Tibial artery (tissue), 4 donors: ENCODE measurements at regions not wholly inside any gene's neighbourhood (a gene's known extent, or its start where the extent isn't known, plus 50 kb on each side); places are given as distances from the start of the nearest gene placed in this dataset.

Experiments used
- DNase-seq, 2 donors: peaks; one replicate each; pipeline ENCODE4 v3.0.0-alpha.2; 2019
- H3K27ac ChIP-seq, 2 donors: fragments of 200-600 bp; sonication (generic) in 1 of 2; 1 replicate in 1 of 2; 2 replicates in 1 of 2; pipeline ENCODE4 v1.5.1; 2018 to 2019; ENCODE audit warnings: mild to moderate bottlenecking in 1 of 2
- H3K27me3 ChIP-seq, 2 donors: fragments of 200-600 bp; sonication (generic) in 1 of 2; one replicate each; pipeline versions ENCODE4 v1.5.1 to v1.6.0; 2016 to 2019
- H3K36me3 ChIP-seq, 3 donors: fragments of 200-600 bp; sonication (generic) in 2 of 3; one replicate each; pipeline ENCODE4 v1.5.1; 2016 to 2019; ENCODE audit warnings: mild to moderate bottlenecking in 2 of 3
- H3K4me1 ChIP-seq, 4 donors: fragments of 200-600 bp; sonication (generic) in 2 of 4; 1 replicate in 3 of 4; 2 replicates in 1 of 4; pipeline ENCODE4 v1.5.1; 2016 to 2019
- H3K4me3 ChIP-seq, 2 donors: fragments of 200-600 bp; sonication (generic) in 1 of 2; 1 replicate in 1 of 2; 2 replicates in 1 of 2; pipeline ENCODE4 v1.5.1; 2018 to 2019; ENCODE audit warnings: mild to moderate bottlenecking in 2 of 2
- H3K9me3 ChIP-seq, 3 donors: fragments of 200-600 bp; sonication (generic) in 1 of 3; one replicate each; pipeline ENCODE4 v1.5.1; 2016 to 2019
- CTCF ChIP-seq, 2 experiments: fragments of 200-600 bp in 1 of 2; fragments of 450-650 bp in 1 of 2; IDR thresholded peaks; one replicate each; pipeline ENCODE4 v1.5.1; 2017 to 2019; ENCODE audit warnings: antibody characterized with exemption in 2 of 2, mild to moderate bottlenecking in 1 of 2, moderate library complexity in 1 of 2
- intact Hi-C: fragments of 100-400 bp; cut with DNase I; formaldehyde crosslinking; loops from one replicate; pipeline ENCODE4 v1.15.0; 2023; ENCODE audit warnings: low total_unique reads

GRCh38 chr3:148646126-148646665, 51.5 kb upstream of the AGTR1 start:
- no peak overlapping the region for H3K4me3 ChIP-seq
- peaks cover 0 to 56% (median 19%) of the 10 kb centered on the region in 4 donors for H3K4me1 ChIP-seq
- H3K36me3 ChIP-seq, result no peaks in the 10 kb centered on the region
- no peaks in the 10 kb centered on the region for H3K27me3 ChIP-seq
- TF ChIP-seq CTCF (IDR thresholded peaks at IDR 0.05), result no peak
- no peaks in the 10 kb centered on the region for H3K9me3 ChIP-seq
- no peak overlapping the region for H3K27ac ChIP-seq
- intact Hi-C loops, result no loop called here
- DNase-seq, result no peak
